Left ventricle myocardium inferior (tissue), 1 donor: ENCODE measurements at regions not wholly inside any gene's neighbourhood (a gene's known extent, or its start where the extent isn't known, plus 50 kb on each side); places are given as distances from the start of the nearest gene placed in this dataset.

Source experiments
- DNase-seq: peaks from one replicate; pipeline ENCODE4 v3.0.0-alpha.2; 2020
- H3K27ac ChIP-seq: fragments of 200-600 bp; replicated peaks from 2 replicates; pipeline ENCODE4 v1.8.0; 2021
- H3K27me3 ChIP-seq: fragments of 200-600 bp; 2 replicates; pipeline ENCODE4 v1.8.0; 2021; ENCODE audit warnings: low read depth
- H3K36me3 ChIP-seq: fragments of 200-600 bp; 2 replicates; pipeline ENCODE4 v1.8.0; 2021
- H3K4me1 ChIP-seq: fragments of 200-600 bp; 2 replicates; pipeline ENCODE4 v1.8.0; 2021
- H3K4me3 ChIP-seq: fragments of 200-600 bp; 2 replicates; pipeline ENCODE4 v1.8.0; 2021; ENCODE audit warnings: mild to moderate bottlenecking, moderate library complexity
- H3K9me3 ChIP-seq: fragments of 200-600 bp; replicated peaks from 2 replicates; pipeline ENCODE4 v1.8.0; 2021
- CTCF ChIP-seq: fragments of 200-600 bp; IDR thresholded peaks from 2 replicates; pipeline ENCODE4 v1.8.0; 2021; ENCODE audit warnings: antibody characterized with exemption, mild to moderate bottlenecking, borderline replicate concordance
- intact Hi-C: fragments of 100-400 bp; cut with micrococcal nuclease; formaldehyde crosslinking; loops from one replicate; pipeline ENCODE4 v1.11.0; 2022
- donor health status: DM: no; HTN: yes; CAD: no; lungs with severe emphysema.

- Histone ChIP-seq H3K27me3 (no peaks in the 10 kb centered on the region), H3K4me3 (no peak overlapping the region), H3K4me1 (no peaks in the 10 kb centered on the region), H3K36me3 (no peaks in the 10 kb centered on the region), H3K9me3 (no peaks in the 10 kb centered on the region), H3K27ac (no peak overlapping the region)
- intact Hi-C loops = no loop called here
- TF ChIP-seq CTCF = no peak
- DNase-seq = no peak
Observed at GRCh38 chr3:176712191-176712590, 485.1 kb downstream of the TBL1XR1 start.

- no peak for DNase-seq
- TF ChIP-seq CTCF = no peak
- H3K4me1 ChIP-seq = no peaks in the 10 kb centered on the region
- H3K27me3 ChIP-seq = peaks cover 4% of the 10 kb centered on the region
- H3K36me3 ChIP-seq = no peaks in the 10 kb centered on the region
- H3K9me3 ChIP-seq = no peaks in the 10 kb centered on the region
- no peak overlapping the region for H3K27ac ChIP-seq
- H3K4me3 ChIP-seq = no peak overlapping the region
- intact Hi-C loops = no loop called here
Observed at GRCh38 chr3:176699288-176699687, 498.0 kb downstream of the TBL1XR1 start.

- no peaks in the 10 kb centered on the region for H3K36me3 ChIP-seq
- H3K27me3 ChIP-seq = peaks cover 4% of the 10 kb centered on the region
- intact Hi-C loops = no loop called here
- H3K4me1 ChIP-seq = peaks cover 3% of the 10 kb centered on the region
- H3K9me3 ChIP-seq = no peaks in the 10 kb centered on the region
- H3K27ac ChIP-seq = no peak overlapping the region
- no peak for DNase-seq
- H3K4me3 ChIP-seq = no peak overlapping the region
- no peak for TF ChIP-seq CTCF
Observed at GRCh38 chr3:176697284-176697889, 499.9 kb downstream of the TBL1XR1 start.

- intact Hi-C loops = no loop called here
- H3K27me3 ChIP-seq = peaks cover 4% of the 10 kb centered on the region
Observed at GRCh38 chr3:176696816-176697215, 500.5 kb downstream of the TBL1XR1 start.

GRCh38 chr3:176692966-176693785 is 504.1 kb downstream of the TBL1XR1 start:
- DNase-seq = no peak
- Histone ChIP-seq H3K36me3 (no peaks in the 10 kb centered on the region), H3K27me3 (peaks cover 4% of the 10 kb centered on the region), H3K27ac (no peak overlapping the region), H3K9me3 (no peaks in the 10 kb centered on the region), H3K4me3 (no peak overlapping the region), H3K4me1 (peaks cover 3% of the 10 kb centered on the region)
- intact Hi-C loops = no loop called here
- TF ChIP-seq CTCF = no peak

More at GRCh38 chr3:176696816-176697215, 500.5 kb downstream of the TBL1XR1 start:
- Histone ChIP-seq H3K27ac (no peak overlapping the region), H3K4me3 (no peak overlapping the region), H3K36me3 (no peaks in the 10 kb centered on the region), H3K9me3 (no peaks in the 10 kb centered on the region), H3K4me1 (peaks cover 3% of the 10 kb centered on the region)
- DNase-seq = no peak
- TF ChIP-seq CTCF = no peak
